ENCODE measurements at regions not wholly inside any gene's neighbourhood (a gene's known extent, or its start where the extent isn't known, plus 50 kb on each side); places are given as distances from the start of the nearest gene placed in this dataset.

- Histone ChIP-seq H3K27me3 (ENCODE audit: low read length) (no peaks in the 10 kb centered on the region), H3K9me3 (ENCODE audit: insufficient read depth, low read length) (no peaks in the 10 kb centered on the region), H3K27ac (ENCODE audit: low read depth, low read length) (no peak overlapping the region), H4K20me1 (ENCODE audit: low read depth, low read length) (no peaks in the 10 kb centered on the region), H3K79me2 (ENCODE audit: insufficient read depth, low read length) (no peaks in the 10 kb centered on the region), H2AFZ (ENCODE audit: low read depth, low read length, severe bottlenecking) (no peak overlapping the region), H3F3A (ENCODE audit: insufficient read depth) (no peaks in the 10 kb centered on the region), H3K4me2 (ENCODE audit: low read depth, low read length, poor library complexity, severe bottlenecking) (no peak overlapping the region), H3K36me3 (ENCODE audit: low read length) (no peaks in the 10 kb centered on the region), H3K4me3 (ENCODE audit: insufficient read depth, low read length, poor library complexity, severe bottlenecking) (no peak overlapping the region), H3K9me2 (replicated peaks; ENCODE audit: insufficient read depth, low read length) (no peaks in the 10 kb centered on the region), H3K9ac (ENCODE audit: low read length) (no peak overlapping the region)
- TF ChIP-seq CTCF (IDR thresholded peaks at IDR 0.05; ENCODE audit: insufficient read depth, low read length, poor library complexity, severe bottlenecking): no peak
- TF ChIP-seq EZH2phosphoT487 (conservative IDR thresholded peaks at IDR 0.05; ENCODE audit: low read length): no peak
Measured at GRCh38 chr2:55986001-55986400, 62.4 kb upstream of the EFEMP1 start.

- H3K79me2 ChIP-seq (ENCODE audit: insufficient read depth, low read length): no peaks in the 10 kb centered on the region
- no peaks in the 10 kb centered on the region for H3K9me2 ChIP-seq (replicated peaks; ENCODE audit: insufficient read depth, low read length)
- H3K9me3 ChIP-seq (ENCODE audit: insufficient read depth, low read length): no peaks in the 10 kb centered on the region
- TF ChIP-seq CTCF (IDR thresholded peaks at IDR 0.05; ENCODE audit: insufficient read depth, low read length, poor library complexity, severe bottlenecking): no peak
- TF ChIP-seq EZH2phosphoT487 (conservative IDR thresholded peaks at IDR 0.05; ENCODE audit: low read length): no peak
- no peak overlapping the region for H3K4me3 ChIP-seq (ENCODE audit: insufficient read depth, low read length, poor library complexity, severe bottlenecking)
- H3F3A ChIP-seq (ENCODE audit: insufficient read depth): no peaks in the 10 kb centered on the region
- H3K27ac ChIP-seq (ENCODE audit: low read depth, low read length): no peak overlapping the region
- no peak overlapping the region for H2AFZ ChIP-seq (ENCODE audit: low read depth, low read length, severe bottlenecking)
- H3K36me3 ChIP-seq (ENCODE audit: low read length): no peaks in the 10 kb centered on the region
- no peak overlapping the region for H3K9ac ChIP-seq (ENCODE audit: low read length)
- H3K4me2 ChIP-seq (ENCODE audit: low read depth, low read length, poor library complexity, severe bottlenecking): no peak overlapping the region
- no peaks in the 10 kb centered on the region for H4K20me1 ChIP-seq (ENCODE audit: low read depth, low read length)
- no peaks in the 10 kb centered on the region for H3K27me3 ChIP-seq (ENCODE audit: low read length)
Measured at GRCh38 chr2:55986700-55987440, 63.3 kb upstream of the EFEMP1 start.

GRCh38 chr2:55989405-55989804 is 65.8 kb upstream of the EFEMP1 start:
- no peaks in the 10 kb centered on the region for H3K79me2 ChIP-seq (ENCODE audit: insufficient read depth, low read length)
- no peak overlapping the region for H3K27ac ChIP-seq (ENCODE audit: low read depth, low read length)
- H2AFZ ChIP-seq (ENCODE audit: low read depth, low read length, severe bottlenecking): no peak overlapping the region
- H3K4me3 ChIP-seq (ENCODE audit: insufficient read depth, low read length, poor library complexity, severe bottlenecking): no peak overlapping the region
- no peaks in the 10 kb centered on the region for H3K9me3 ChIP-seq (ENCODE audit: insufficient read depth, low read length)
- H3K4me2 ChIP-seq (ENCODE audit: low read depth, low read length, poor library complexity, severe bottlenecking): no peak overlapping the region
- H4K20me1 ChIP-seq (ENCODE audit: low read depth, low read length): no peaks in the 10 kb centered on the region
- no peaks in the 10 kb centered on the region for H3K9me2 ChIP-seq (replicated peaks; ENCODE audit: insufficient read depth, low read length)
- no peak overlapping the region for H3K9ac ChIP-seq (ENCODE audit: low read length)
- no peak for TF ChIP-seq CTCF (IDR thresholded peaks at IDR 0.05; ENCODE audit: insufficient read depth, low read length, poor library complexity, severe bottlenecking)
- no peak for TF ChIP-seq EZH2phosphoT487 (conservative IDR thresholded peaks at IDR 0.05; ENCODE audit: low read length)
- no peaks in the 10 kb centered on the region for H3K27me3 ChIP-seq (ENCODE audit: low read length)
- no peaks in the 10 kb centered on the region for H3F3A ChIP-seq (ENCODE audit: insufficient read depth)
- H3K36me3 ChIP-seq (ENCODE audit: low read length): no peaks in the 10 kb centered on the region
